NCI-H146 (cell line): ENCODE measurements at regions not wholly inside any gene's neighbourhood (a gene's known extent, or its start where the extent isn't known, plus 50 kb on each side); places are given as distances from the start of the nearest gene placed in this dataset.

Experiments used
- DNase-seq: peaks from one replicate; lab custom pipeline; 2025; lab: John Stamatoyannopoulos, UW

DNA sequence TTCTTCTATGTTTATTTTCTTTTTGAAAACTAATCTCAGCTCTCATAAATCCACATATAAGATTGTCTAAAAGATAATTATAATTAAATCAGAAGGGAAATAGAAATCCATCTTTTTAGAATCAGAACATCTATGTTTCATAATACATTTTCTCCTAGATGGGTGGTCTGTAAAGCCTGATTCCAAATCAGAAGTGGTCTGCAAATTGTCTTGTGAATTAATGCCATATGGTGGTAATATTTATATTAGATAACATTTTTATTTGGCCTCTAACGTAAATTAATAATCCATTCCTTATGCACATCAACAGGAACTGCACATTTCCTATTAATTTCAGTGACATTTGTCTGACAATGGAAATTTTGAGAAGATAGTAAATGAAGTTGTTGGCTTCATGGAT is 52.8 kb upstream of the TBC1D5 start:
- no peak for DNase-seq

DNA sequence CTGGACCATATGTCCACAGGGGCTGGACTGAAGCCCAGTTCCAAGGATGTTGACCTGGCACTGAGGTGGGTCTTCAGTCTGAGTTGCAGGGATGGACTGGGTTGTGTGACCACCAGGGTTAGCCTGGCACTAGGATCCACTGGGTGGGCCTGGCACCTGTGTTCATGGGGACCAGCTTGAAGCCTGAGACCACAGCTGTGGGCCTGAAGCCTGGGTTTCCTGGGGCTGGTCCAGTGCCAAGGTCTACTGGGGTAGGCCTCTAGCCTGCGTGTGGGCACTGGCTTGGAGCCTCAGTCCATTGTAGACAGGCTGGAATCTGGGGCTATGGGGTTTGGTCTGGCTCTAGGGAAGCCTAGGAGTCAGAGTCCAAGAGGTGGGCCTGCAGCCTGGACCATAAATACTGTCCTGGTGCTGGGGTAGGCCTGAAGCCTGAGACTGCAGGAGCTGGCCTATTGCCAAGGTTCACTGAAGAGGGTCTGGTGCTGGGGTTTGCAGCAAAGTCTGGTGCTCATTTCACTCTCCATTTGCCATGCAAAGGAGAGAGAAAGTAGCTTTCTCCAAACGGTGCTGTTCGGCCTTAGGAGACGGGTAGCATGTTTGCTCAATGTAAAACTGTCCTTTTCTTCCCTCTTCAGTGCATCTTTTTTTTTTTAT is 51.2 kb upstream of the TBC1D5 start:
- no peak for DNase-seq
